Stimulated activated naive B cell treated with anti-CD40 and anti-IgM and Interleukin-4, amounts not matched to agents 10 μg/mL and 1 μg/mL and 100 μg/mL, for 72 hours (primary cell): ENCODE measurements at regions not wholly inside any gene's neighbourhood (a gene's known extent, or its start where the extent isn't known, plus 50 kb on each side); places are given as distances from the start of the nearest gene placed in this dataset.
"Not testable (repeated sequence)": the region's sequence is repeated elsewhere in the genome, so short reads cannot be mapped to it uniquely, and the experiment has no call there.

ENCODE experiments used
- ATAC-seq, 2 donors: fragments of 150-1000 bp; cut with Tn5 transposase; replicated peaks; 2 replicates each; pipeline ENCODE4 v1.10.0; 2021; ENCODE audit warnings: moderate library complexity in 1 of 2
- DNase-seq: peaks from one replicate; pipeline ENCODE4 v3.0.0; 2021
- H3K27ac Mint-ChIP-seq: one replicate; pipeline ENCODE4 v1.8.0; 2022; ENCODE audit warnings: mild to moderate bottlenecking, mixed read lengths
- H3K27me3 Mint-ChIP-seq, 2 donors: one replicate each; pipeline ENCODE4 v1.8.0; 2022; ENCODE audit warnings: mixed read lengths in 2 of 2
- H3K36me3 Mint-ChIP-seq, 2 donors: one replicate each; pipeline ENCODE4 v1.8.0; 2022; ENCODE audit warnings: mixed read lengths in 2 of 2, mild to moderate bottlenecking in 1 of 2
- H3K4me1 Mint-ChIP-seq, 2 donors: one replicate each; pipeline ENCODE4 v1.8.0; 2022; ENCODE audit warnings: mixed read lengths in 2 of 2, mild to moderate bottlenecking in 1 of 2
- H3K4me3 Mint-ChIP-seq, 2 donors: one replicate each; pipeline ENCODE4 v1.8.0; 2022; ENCODE audit warnings: mild to moderate bottlenecking in 2 of 2, mixed read lengths in 2 of 2, moderate library complexity in 1 of 2
- H3K9me3 Mint-ChIP-seq, 2 donors: one replicate each; pipeline ENCODE4 v1.8.0; 2022; ENCODE audit warnings: mixed read lengths in 2 of 2, mild to moderate bottlenecking in 1 of 2

DNA sequence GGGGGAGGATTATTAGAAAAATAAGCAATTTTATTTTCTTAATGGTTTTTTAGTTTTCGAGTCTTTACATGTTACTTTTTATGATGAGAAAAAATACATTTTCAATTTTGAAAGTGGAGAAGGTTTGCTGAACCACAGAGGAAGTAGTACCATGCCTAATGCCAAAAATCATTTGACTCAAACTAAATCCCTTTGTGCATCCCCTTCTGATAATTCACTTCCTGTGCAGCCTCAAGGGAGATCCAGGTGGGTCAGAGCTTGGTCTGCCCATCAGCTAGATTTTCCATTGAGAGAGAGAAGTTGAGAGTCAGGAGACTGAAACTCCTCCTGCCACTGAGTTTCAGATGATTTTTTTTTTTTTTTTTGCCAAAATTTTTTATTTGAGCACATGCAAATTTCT lies 571.7 kb downstream of the LIG4 start:
- Mint-ChIP-seq H3K27ac (no peak overlapping the region), H3K4me3 (no peak overlapping the region), H3K27me3 (no peaks in the 10 kb centered on the region), H3K4me1 (no peaks in the 10 kb centered on the region), H3K36me3 (no peaks in the 10 kb centered on the region), H3K9me3 (no peaks in the 10 kb centered on the region)
- ATAC-seq = peak in 1 of 2 donors; percentile 51
- DNase-seq = peak; percentile 0

GRCh38 chr13:107642831-107643230 lies 572.5 kb downstream of the LIG4 start:
- ATAC-seq (no peak), DNase-seq (no peak)
- H3K27me3 Mint-ChIP-seq = no peaks in the 10 kb centered on the region
- H3K4me1 Mint-ChIP-seq = no peaks in the 10 kb centered on the region
- no peak overlapping the region for H3K4me3 Mint-ChIP-seq
- no peaks in the 10 kb centered on the region for H3K36me3 Mint-ChIP-seq
- H3K27ac Mint-ChIP-seq = no peak overlapping the region
- H3K9me3 Mint-ChIP-seq = no peaks in the 10 kb centered on the region

DNA sequence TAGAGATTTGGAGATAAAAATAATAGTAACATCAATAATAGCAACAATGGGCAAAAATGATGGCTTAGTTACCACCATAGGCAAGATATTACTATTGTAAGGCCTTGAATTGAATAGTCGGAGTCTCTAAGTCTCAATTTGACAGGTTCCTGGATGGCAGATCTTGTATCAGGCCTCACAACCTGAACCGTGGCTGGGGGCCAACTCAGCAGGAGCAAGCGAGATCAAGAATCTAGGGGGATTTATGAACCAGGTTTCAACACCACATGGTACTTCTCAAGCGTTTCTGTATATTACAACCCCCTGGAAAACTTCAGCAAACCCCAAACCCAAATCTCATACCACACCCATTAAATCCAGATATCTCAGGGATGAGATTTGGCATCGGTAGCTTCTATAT lies 573.8 kb downstream of the LIG4 start:
- no peaks in the 10 kb centered on the region for H3K36me3 Mint-ChIP-seq
- H3K27ac Mint-ChIP-seq = no peak overlapping the region
- no peaks in the 10 kb centered on the region for H3K9me3 Mint-ChIP-seq
- no peak for DNase-seq
- no peak for ATAC-seq
- H3K4me1 Mint-ChIP-seq = no peaks in the 10 kb centered on the region
- H3K27me3 Mint-ChIP-seq = no peaks in the 10 kb centered on the region
- H3K4me3 Mint-ChIP-seq = no peak overlapping the region

GRCh38 chr13:107625648-107626047 lies 589.7 kb downstream of the LIG4 start:
- Mint-ChIP-seq H3K4me3 (no peak overlapping the region), H3K36me3 (no peaks in the 10 kb centered on the region), H3K27me3 (no peaks in the 10 kb centered on the region), H3K4me1 (no peaks in the 10 kb centered on the region), H3K27ac (no peak overlapping the region), H3K9me3 (no peaks in the 10 kb centered on the region)
- DNase-seq (no peak), ATAC-seq (no peak)

DNA sequence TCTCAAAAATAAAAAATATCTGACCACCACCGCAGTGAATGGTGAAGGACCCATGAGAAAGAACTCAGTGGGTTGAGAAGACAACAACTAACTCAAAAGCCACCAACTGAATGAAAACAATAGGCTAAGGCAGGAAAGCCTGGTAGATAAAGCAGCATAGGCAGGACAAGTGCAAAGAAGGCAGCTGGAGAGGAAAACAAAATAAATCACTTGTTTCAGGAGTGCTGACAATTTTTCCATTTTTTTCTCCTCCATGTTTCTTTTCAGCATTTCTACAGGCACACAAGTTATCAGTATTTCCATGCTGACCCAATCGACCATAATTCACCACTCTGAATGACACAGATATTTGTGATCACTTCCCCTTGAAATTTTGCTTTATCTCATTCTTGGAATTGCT lies 597.8 kb downstream of the LIG4 start:
- Mint-ChIP-seq H3K9me3 (peaks cover 0 to 1% of the 10 kb centered on the region in 2 donors), H3K27me3 (no peaks in the 10 kb centered on the region), H3K4me3 (no peak overlapping the region), H3K36me3 (no peaks in the 10 kb centered on the region), H3K4me1 (no peaks in the 10 kb centered on the region), H3K27ac (no peak overlapping the region)
- ATAC-seq (no peak), DNase-seq (no peak)

DNA sequence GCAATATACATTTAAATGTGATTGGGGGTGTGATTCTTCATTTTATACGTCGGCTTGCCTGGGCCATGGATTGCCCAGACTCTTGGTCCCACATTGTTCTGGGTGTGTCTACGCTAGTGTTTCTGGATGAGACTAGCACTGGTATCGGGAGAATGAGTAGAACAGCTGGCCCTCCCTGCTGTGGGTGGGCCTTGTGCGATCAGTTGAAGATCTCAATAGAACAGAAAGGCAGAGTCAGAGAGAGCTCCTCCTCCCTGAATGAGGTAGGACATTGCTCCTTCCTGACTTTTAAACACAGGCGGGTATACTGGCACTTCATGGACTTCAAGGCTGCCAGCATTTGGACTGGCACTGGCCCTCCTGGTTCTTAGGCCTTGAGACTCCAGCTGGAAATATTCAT lies 603.0 kb downstream of the LIG4 start:
- H3K27ac Mint-ChIP-seq = no peak overlapping the region
- no peaks in the 10 kb centered on the region for H3K36me3 Mint-ChIP-seq
- H3K27me3 Mint-ChIP-seq = no peaks in the 10 kb centered on the region
- no peaks in the 10 kb centered on the region for H3K4me1 Mint-ChIP-seq
- ATAC-seq (no peak), DNase-seq (no peak)
- peaks cover 5% of the 10 kb centered on the region in 2 donors for H3K9me3 Mint-ChIP-seq
- H3K4me3 Mint-ChIP-seq = no peak overlapping the region

DNA sequence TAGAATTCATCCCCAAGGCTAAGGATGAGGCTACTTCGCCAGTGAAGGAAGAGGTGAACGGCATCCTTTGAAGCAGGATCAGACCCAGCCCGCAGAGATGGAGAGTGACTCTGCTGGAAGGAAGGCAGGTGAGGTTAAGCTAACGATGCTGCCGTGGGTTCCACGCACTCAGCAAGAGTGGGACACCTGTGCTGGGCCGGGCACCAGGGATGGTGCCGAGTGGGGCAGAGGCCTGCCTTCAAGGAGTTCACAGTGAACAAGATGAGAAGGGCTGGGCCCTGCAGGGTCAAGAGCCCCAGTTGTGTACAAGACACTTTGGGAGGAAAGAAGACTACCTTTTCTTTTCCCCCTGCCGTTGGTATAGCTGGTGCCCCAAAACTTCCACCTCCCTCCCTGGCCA lies 606.6 kb downstream of the LIG4 start:
- no peak for ATAC-seq
- no peaks in the 10 kb centered on the region for H3K27me3 Mint-ChIP-seq

GRCh38 chr13:107600971-107601370 lies 614.4 kb downstream of the LIG4 start:
- no peak for ATAC-seq
- H3K36me3 Mint-ChIP-seq = no peaks in the 10 kb centered on the region
- no peak overlapping the region for H3K27ac Mint-ChIP-seq
- H3K27me3 Mint-ChIP-seq = no peaks in the 10 kb centered on the region
- H3K9me3 Mint-ChIP-seq = peaks cover 0 to 2% of the 10 kb centered on the region in 2 donors
- no peak overlapping the region for H3K4me3 Mint-ChIP-seq
- no peaks in the 10 kb centered on the region for H3K4me1 Mint-ChIP-seq
- DNase-seq = no peak

More for the DNA sequence above, 606.6 kb downstream of the LIG4 start:
- H3K9me3 Mint-ChIP-seq = peaks cover 5% of the 10 kb centered on the region in 2 donors
- no peak for DNase-seq
- H3K4me3 Mint-ChIP-seq = no peak overlapping the region
- no peak overlapping the region for H3K27ac Mint-ChIP-seq
- no peaks in the 10 kb centered on the region for H3K4me1 Mint-ChIP-seq
- no peaks in the 10 kb centered on the region for H3K36me3 Mint-ChIP-seq

DNA sequence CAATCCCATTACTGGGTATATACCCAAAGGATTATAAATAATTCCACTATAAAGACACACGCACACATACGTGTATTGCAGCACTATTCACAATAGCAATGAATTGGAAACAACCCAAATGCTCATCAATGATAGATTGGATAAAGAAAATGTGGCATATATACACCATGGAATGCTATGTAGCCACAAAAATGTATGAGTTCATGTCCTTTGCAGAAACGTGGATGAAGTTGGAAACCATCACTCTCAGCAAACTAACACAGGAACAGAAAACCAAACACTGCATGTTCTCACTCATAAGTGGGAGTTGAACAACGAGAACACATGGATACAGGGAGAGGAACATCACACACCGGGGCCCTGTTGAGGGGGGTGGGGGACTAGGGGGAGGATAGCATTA lies 619.0 kb downstream of the LIG4 start:
- not testable (repeated sequence) for H3K27ac Mint-ChIP-seq, H3K4me1 Mint-ChIP-seq, H3K4me3 Mint-ChIP-seq, H3K27me3 Mint-ChIP-seq, H3K9me3 Mint-ChIP-seq, H3K36me3 Mint-ChIP-seq, ATAC-seq, DNase-seq

GRCh38 chr13:107590556-107590955 lies 624.8 kb downstream of the LIG4 start:
- Mint-ChIP-seq H3K9me3 (no peaks in the 10 kb centered on the region), H3K4me3 (no peak overlapping the region), H3K36me3 (no peaks in the 10 kb centered on the region), H3K4me1 (no peaks in the 10 kb centered on the region), H3K27me3 (no peaks in the 10 kb centered on the region), H3K27ac (no peak overlapping the region)
- no peak for ATAC-seq
- no peak for DNase-seq

- Mint-ChIP-seq H3K4me3 (no peak overlapping the region), H3K4me1 (no peaks in the 10 kb centered on the region), H3K27ac (no peak overlapping the region), H3K36me3 (no peaks in the 10 kb centered on the region), H3K27me3 (no peaks in the 10 kb centered on the region), H3K9me3 (no peaks in the 10 kb centered on the region)
- DNase-seq (no peak), ATAC-seq (no peak)
Measured at GRCh38 chr13:107587681-107588080, 627.7 kb downstream of the LIG4 start.

- ATAC-seq = no peak
- no peaks in the 10 kb centered on the region for H3K27me3 Mint-ChIP-seq
- no peaks in the 10 kb centered on the region for H3K9me3 Mint-ChIP-seq
- no peak overlapping the region for H3K4me3 Mint-ChIP-seq
- no peaks in the 10 kb centered on the region for H3K36me3 Mint-ChIP-seq
- H3K4me1 Mint-ChIP-seq = no peaks in the 10 kb centered on the region
- H3K27ac Mint-ChIP-seq = no peak overlapping the region
- DNase-seq = no peak
Measured at GRCh38 chr13:107586216-107586615, 629.1 kb downstream of the LIG4 start.

GRCh38 chr13:107585469-107586180 lies 629.7 kb downstream of the LIG4 start:
- H3K4me1 Mint-ChIP-seq = no peaks in the 10 kb centered on the region
- no peaks in the 10 kb centered on the region for H3K36me3 Mint-ChIP-seq
- H3K9me3 Mint-ChIP-seq = peaks cover 0 to under 1% of the 10 kb centered on the region in 2 donors
- ATAC-seq (no peak), DNase-seq (no peak)
- no peak overlapping the region for H3K4me3 Mint-ChIP-seq
- H3K27ac Mint-ChIP-seq = no peak overlapping the region
- no peaks in the 10 kb centered on the region for H3K27me3 Mint-ChIP-seq

GRCh38 chr13:107582171-107582570 lies 633.2 kb downstream of the LIG4 start:
- Mint-ChIP-seq H3K4me1 (no peaks in the 10 kb centered on the region), H3K27me3 (no peaks in the 10 kb centered on the region), H3K4me3 (no peak overlapping the region), H3K36me3 (no peaks in the 10 kb centered on the region), H3K27ac (no peak overlapping the region), H3K9me3 (peaks cover 7 to 11% of the 10 kb centered on the region in 2 donors)
- DNase-seq = no peak
- ATAC-seq = no peak

GRCh38 chr13:107580741-107581412 lies 634.5 kb downstream of the LIG4 start:
- H3K27ac Mint-ChIP-seq = no peak overlapping the region
- peaks cover 7 to 11% of the 10 kb centered on the region in 2 donors for H3K9me3 Mint-ChIP-seq
- no peaks in the 10 kb centered on the region for H3K4me1 Mint-ChIP-seq
- no peaks in the 10 kb centered on the region for H3K27me3 Mint-ChIP-seq
- ATAC-seq = no peak
- H3K36me3 Mint-ChIP-seq = no peaks in the 10 kb centered on the region
- no peak for DNase-seq
- H3K4me3 Mint-ChIP-seq = no peak overlapping the region
